ENCODE measurements at regions not wholly inside any gene's neighbourhood (a gene's known extent, or its start where the extent isn't known, plus 50 kb on each side); places are given as distances from the start of the nearest gene placed in this dataset.

DNA sequence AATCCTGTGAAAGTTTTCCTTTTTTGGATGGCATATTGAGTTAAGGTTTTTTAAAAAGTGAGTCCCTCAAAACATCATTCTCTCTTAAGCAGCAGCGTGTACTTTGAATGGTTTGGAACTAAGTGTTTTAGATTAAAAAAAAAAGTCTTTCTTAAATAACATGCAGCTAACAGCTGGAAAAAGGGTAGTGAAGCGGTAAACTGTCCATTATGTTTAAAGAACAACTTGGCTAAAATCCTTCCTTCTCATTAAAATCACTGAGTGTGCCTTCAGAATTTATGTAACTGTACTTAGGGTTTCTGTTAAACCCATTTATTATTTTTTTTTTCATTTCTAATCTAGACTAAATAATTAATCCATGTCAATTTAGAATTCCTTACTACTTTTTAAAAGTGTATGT lies 254.2 kb upstream of the ADAMTS5 start:
- TF ChIP-seq, protein P1, sequence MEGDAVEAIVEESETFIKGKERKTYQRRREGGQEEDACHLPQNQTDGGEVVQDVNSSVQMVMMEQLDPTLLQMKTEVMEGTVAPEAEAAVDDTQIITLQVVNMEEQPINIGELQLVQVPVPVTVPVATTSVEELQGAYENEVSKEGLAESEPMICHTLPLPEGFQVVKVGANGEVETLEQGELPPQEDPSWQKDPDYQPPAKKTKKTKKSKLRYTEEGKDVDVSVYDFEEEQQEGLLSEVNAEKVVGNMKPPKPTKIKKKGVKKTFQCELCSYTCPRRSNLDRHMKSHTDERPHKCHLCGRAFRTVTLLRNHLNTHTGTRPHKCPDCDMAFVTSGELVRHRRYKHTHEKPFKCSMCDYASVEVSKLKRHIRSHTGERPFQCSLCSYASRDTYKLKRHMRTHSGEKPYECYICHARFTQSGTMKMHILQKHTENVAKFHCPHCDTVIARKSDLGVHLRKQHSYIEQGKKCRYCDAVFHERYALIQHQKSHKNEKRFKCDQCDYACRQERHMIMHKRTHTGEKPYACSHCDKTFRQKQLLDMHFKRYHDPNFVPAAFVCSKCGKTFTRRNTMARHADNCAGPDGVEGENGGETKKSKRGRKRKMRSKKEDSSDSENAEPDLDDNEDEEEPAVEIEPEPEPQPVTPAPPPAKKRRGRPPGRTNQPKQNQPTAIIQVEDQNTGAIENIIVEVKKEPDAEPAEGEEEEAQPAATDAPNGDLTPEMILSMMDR (IDR thresholded peaks at IDR 0.05), result no peak
- TF ChIP-seq SIN3A (IDR thresholded peaks at IDR 0.05; ENCODE audit: borderline replicate concordance, insufficient read depth, low read depth, low read length), result no peak
